GM12864 (cell line): ENCODE measurements at regions not wholly inside any gene's neighbourhood (a gene's known extent, or its start where the extent isn't known, plus 50 kb on each side); places are given as distances from the start of the nearest gene placed in this dataset.
"Not testable (repeated sequence)": the region's sequence is repeated elsewhere in the genome, so short reads cannot be mapped to it uniquely, and the experiment has no call there.

Source experiments
- DNase-seq: peaks from one replicate; pipeline ENCODE4 v3.0.0-alpha.2; 2011; ENCODE audit warnings: low read depth
- H3K4me3 ChIP-seq: 2 replicates; pipeline ENCODE4 v1.5.1; 2011; ENCODE audit warnings: mild to moderate bottlenecking, low read depth, low read length, control low read depth
- CTCF ChIP-seq: IDR thresholded peaks from 2 replicates; pipeline ENCODE4 v1.5.1; 2011; ENCODE audit warnings: low read depth, mild to moderate bottlenecking, moderate library complexity, low read length, control low read depth, inconsistent platforms; ENCODE audit errors: missing control alignments

GRCh38 chr17:77631307-77631706, 327.2 kb upstream of the TNRC6C start:
- no peak for DNase-seq
- no peak overlapping the region for H3K4me3 ChIP-seq
- TF ChIP-seq CTCF, result no peak

- no peak overlapping the region for H3K4me3 ChIP-seq
- no peak for DNase-seq
- TF ChIP-seq CTCF, result no peak
These were observed 325.9 kb upstream of the TNRC6C start for GRCh38 chr17:77632619-77633018.

GRCh38 chr17:77634710-77635109, 323.8 kb upstream of the TNRC6C start:
- no peak overlapping the region for H3K4me3 ChIP-seq
- DNase-seq, result peak; percentile 13
- no peak for TF ChIP-seq CTCF

GRCh38 chr17:77635176-77635575, 323.3 kb upstream of the TNRC6C start:
- no peak for DNase-seq
- H3K4me3 ChIP-seq, result no peak overlapping the region

GRCh38 chr17:77635785-77636184, 322.7 kb upstream of the TNRC6C start:
- not testable (repeated sequence) for H3K4me3 ChIP-seq, DNase-seq

More at GRCh38 chr17:77635176-77635575, 323.3 kb upstream of the TNRC6C start:
- no peak for TF ChIP-seq CTCF

GRCh38 chr17:77636835-77637817, 321.4 kb upstream of the TNRC6C start:
- DNase-seq, result no peak
- H3K4me3 ChIP-seq, result no peak overlapping the region
- no peak for TF ChIP-seq CTCF

GRCh38 chr17:77637818-77638575, 320.5 kb upstream of the TNRC6C start:
- TF ChIP-seq CTCF, result no peak
- no peak overlapping the region for H3K4me3 ChIP-seq

More at GRCh38 chr17:77637818-77638575, 320.5 kb upstream of the TNRC6C start:
- no peak for DNase-seq
